OCI-LY3 (cell line): ENCODE measurements at regions not wholly inside any gene's neighbourhood (a gene's known extent, or its start where the extent isn't known, plus 50 kb on each side); places are given as distances from the start of the nearest gene placed in this dataset.

ENCODE experiments used
- H2AFZ ChIP-seq: fragments of 200-600, 300-600 bp; shearing (Covaris generic); 2 replicates; pipeline ENCODE4 v1.6.0; 2014; ENCODE audit warnings: antibody characterized with exemption, low read depth, low read length
- H3K27ac ChIP-seq: fragments of 200-600, 300-600 bp; sonication (generic); 2 replicates; pipeline ENCODE4 v1.5.1; 2014; ENCODE audit warnings: mild to moderate bottlenecking, low read length, moderate library complexity, mixed read lengths
- H3K27me3 ChIP-seq: fragments of 200-600, 300-600 bp; sonication (generic); 2 replicates; pipeline ENCODE4 v1.6.1; 2014; ENCODE audit warnings: low read depth, low read length, mixed read lengths
- H3K36me3 ChIP-seq: fragments of 200-600, 300-600 bp; sonication (generic); replicated peaks from 2 replicates; pipeline ENCODE3; 2014; ENCODE audit warnings: low read depth, low read length, mixed read lengths
- H3K4me1 ChIP-seq: fragments of 300-600, 200-600 bp; sonication (generic); 2 replicates; pipeline ENCODE4 v1.6.1; 2014; ENCODE audit warnings: low read length, mixed read lengths
- H3K4me2 ChIP-seq: fragments of 200-600, 300-600 bp; sonication (generic); 2 replicates; pipeline ENCODE4 v1.6.1; 2014; ENCODE audit warnings: low read length, mixed read lengths
- H3K4me3 ChIP-seq: fragments of 300-600, 200-600 bp; sonication (generic); 2 replicates; pipeline ENCODE4 v1.5.1; 2014; ENCODE audit warnings: antibody characterized with exemption, mild to moderate bottlenecking, low read length, moderate library complexity
- H3K79me2 ChIP-seq: fragments of 300-600, 200-600 bp; shearing (Covaris generic); 2 replicates; pipeline ENCODE4 v1.6.1; 2014; ENCODE audit warnings: mild to moderate bottlenecking, low read length, mixed read lengths
- H3K9ac ChIP-seq: fragments of 300-600, 200-600 bp; shearing (Covaris generic); 2 replicates; pipeline ENCODE4 v1.6.0; 2014; ENCODE audit warnings: mild to moderate bottlenecking, low read length, moderate library complexity
- H3K9me3 ChIP-seq: fragments of 200-600, 300-600 bp; shearing (Covaris generic); 2 replicates; pipeline ENCODE4 v1.6.1; 2014; ENCODE audit warnings: low read length, mixed read lengths; ENCODE audit not compliant: insufficient read depth
- H4K20me1 ChIP-seq: fragments of 200-600, 300-600 bp; sonication (generic); 2 replicates; pipeline ENCODE4 v1.6.1; 2016; ENCODE audit warnings: low read length, mixed read lengths; ENCODE audit not compliant: insufficient read depth
- EZH2phosphoT487 ChIP-seq: fragments of 200-600 bp; shearing (Covaris generic); IDR thresholded peaks from 2 replicates; pipeline ENCODE4 v1.6.1; 2018; ENCODE audit warnings: antibody characterized with exemption, mixed run types, low read depth
- TF ChIP-seq, protein P1 (sequence below): fragments of 200-600, 300-600 bp; sonication (generic); IDR thresholded peaks from 2 replicates; pipeline ENCODE4 v1.5.1; 2014; ENCODE audit warnings: antibody characterized with exemption, low read length, low read depth

DNA sequence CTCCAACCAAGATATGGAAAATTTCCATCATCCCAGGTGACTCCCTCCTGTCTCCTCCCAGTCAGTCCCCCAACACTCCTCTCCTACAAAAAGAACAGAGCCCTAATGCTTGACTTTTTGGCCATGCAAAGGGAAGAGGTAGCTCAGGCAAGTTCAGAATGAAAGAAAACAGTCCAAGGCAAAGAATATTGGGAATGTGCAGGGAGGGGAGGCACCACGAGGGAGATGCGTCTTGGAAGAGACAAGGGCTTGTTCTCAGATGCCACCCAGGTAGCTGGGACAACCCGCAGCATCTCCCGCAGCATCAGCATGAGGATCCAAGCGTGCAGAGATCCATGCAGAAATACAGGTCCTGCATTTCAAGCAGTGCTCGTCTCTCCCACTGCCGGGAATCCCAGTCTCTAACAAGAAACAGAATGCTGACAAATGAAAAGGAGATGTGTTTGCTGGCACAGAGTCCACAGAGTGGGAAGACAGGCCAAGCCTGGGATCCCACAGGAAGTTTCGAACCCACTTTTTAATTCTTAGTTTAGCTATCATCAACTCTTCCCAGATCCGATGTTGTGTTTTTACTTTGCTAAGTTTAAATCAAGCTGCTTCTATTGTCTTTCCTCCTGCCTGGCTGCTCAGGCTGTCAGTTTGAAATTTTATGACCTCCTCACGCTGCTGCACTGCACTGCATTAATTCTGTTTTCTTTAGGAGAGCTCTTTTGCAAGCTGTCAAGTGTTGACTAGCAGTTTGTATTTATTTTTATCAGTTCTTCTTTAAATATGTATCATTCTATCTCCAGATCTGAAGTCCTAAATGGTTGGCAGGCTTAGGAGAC is 86.8 kb upstream of the OSMR start:
- H3K27ac ChIP-seq, result no peak overlapping the region
- H3K36me3 ChIP-seq, result no peaks in the 10 kb centered on the region
- TF ChIP-seq, protein P1, sequence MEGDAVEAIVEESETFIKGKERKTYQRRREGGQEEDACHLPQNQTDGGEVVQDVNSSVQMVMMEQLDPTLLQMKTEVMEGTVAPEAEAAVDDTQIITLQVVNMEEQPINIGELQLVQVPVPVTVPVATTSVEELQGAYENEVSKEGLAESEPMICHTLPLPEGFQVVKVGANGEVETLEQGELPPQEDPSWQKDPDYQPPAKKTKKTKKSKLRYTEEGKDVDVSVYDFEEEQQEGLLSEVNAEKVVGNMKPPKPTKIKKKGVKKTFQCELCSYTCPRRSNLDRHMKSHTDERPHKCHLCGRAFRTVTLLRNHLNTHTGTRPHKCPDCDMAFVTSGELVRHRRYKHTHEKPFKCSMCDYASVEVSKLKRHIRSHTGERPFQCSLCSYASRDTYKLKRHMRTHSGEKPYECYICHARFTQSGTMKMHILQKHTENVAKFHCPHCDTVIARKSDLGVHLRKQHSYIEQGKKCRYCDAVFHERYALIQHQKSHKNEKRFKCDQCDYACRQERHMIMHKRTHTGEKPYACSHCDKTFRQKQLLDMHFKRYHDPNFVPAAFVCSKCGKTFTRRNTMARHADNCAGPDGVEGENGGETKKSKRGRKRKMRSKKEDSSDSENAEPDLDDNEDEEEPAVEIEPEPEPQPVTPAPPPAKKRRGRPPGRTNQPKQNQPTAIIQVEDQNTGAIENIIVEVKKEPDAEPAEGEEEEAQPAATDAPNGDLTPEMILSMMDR, result no peak
- no peak for TF ChIP-seq EZH2phosphoT487
- H3K9me3 ChIP-seq, result no peaks in the 10 kb centered on the region
- H4K20me1 ChIP-seq, result no peaks in the 10 kb centered on the region
- no peak overlapping the region for H2AFZ ChIP-seq
- H3K4me3 ChIP-seq, result no peak overlapping the region
- no peak overlapping the region for H3K9ac ChIP-seq
- no peak overlapping the region for H3K4me2 ChIP-seq
- no peaks in the 10 kb centered on the region for H3K4me1 ChIP-seq
- H3K79me2 ChIP-seq, result no peaks in the 10 kb centered on the region
- no peaks in the 10 kb centered on the region for H3K27me3 ChIP-seq

- Histone ChIP-seq H3K27me3 (no peaks in the 10 kb centered on the region), H3K9ac (no peak overlapping the region), H3K4me2 (no peak overlapping the region), H3K36me3 (no peaks in the 10 kb centered on the region), H4K20me1 (no peaks in the 10 kb centered on the region), H2AFZ (no peak overlapping the region), H3K79me2 (no peaks in the 10 kb centered on the region), H3K4me1 (no peaks in the 10 kb centered on the region), H3K27ac (no peak overlapping the region), H3K9me3 (no peaks in the 10 kb centered on the region), H3K4me3 (no peak overlapping the region)
- TF ChIP-seq, protein P1, result no peak
- no peak for TF ChIP-seq EZH2phosphoT487
Measured at GRCh38 chr5:38764937-38765391, 80.8 kb upstream of the OSMR start.

- Histone ChIP-seq H3K79me2 (no peaks in the 10 kb centered on the region), H3K27ac (no peak overlapping the region), H4K20me1 (no peaks in the 10 kb centered on the region), H3K4me1 (no peaks in the 10 kb centered on the region), H3K4me2 (no peak overlapping the region), H3K9me3 (no peaks in the 10 kb centered on the region), H2AFZ (no peak overlapping the region), H3K36me3 (no peaks in the 10 kb centered on the region), H3K4me3 (no peak overlapping the region), H3K27me3 (no peaks in the 10 kb centered on the region), H3K9ac (no peak overlapping the region)
- TF ChIP-seq EZH2phosphoT487, result no peak
- TF ChIP-seq, protein P1, result no peak
Measured at GRCh38 chr5:38765399-38765861, 80.4 kb upstream of the OSMR start.

DNA sequence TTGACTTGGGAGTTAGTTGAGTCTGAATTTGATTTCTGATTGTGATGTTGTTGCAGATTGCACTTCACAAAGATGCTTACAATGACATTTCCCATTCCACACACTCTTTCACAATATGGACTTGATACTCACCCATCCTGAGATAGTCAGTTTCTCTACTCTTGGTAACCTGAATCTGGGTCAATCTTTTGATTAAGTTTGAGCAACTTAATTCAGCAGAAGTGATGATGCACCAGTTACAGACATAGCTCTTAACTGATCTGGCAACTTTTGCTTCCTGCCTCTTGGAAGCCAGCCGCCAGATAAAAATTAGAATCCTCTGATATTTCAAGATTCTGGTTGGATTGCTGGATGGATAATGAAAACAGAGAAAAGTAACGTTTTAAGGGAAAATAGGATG is 79.7 kb upstream of the OSMR start:
- TF ChIP-seq EZH2phosphoT487, result no peak
- TF ChIP-seq, protein P1, result no peak

More for the DNA sequence above, 79.7 kb upstream of the OSMR start:
- Histone ChIP-seq H3K27me3 (no peaks in the 10 kb centered on the region), H3K4me1 (no peaks in the 10 kb centered on the region), H4K20me1 (no peaks in the 10 kb centered on the region), H3K4me2 (no peak overlapping the region), H2AFZ (no peak overlapping the region), H3K27ac (no peak overlapping the region), H3K36me3 (no peaks in the 10 kb centered on the region), H3K79me2 (no peaks in the 10 kb centered on the region), H3K9me3 (no peaks in the 10 kb centered on the region), H3K9ac (no peak overlapping the region), H3K4me3 (no peak overlapping the region)
